Stimulated activated CD8-positive, alpha-beta memory T cell treated with anti-CD3 and anti-CD28 coated beads, Interleukin-2, amount 100 ng/mL, for 1 hour (primary cell): ENCODE measurements at regions not wholly inside any gene's neighbourhood (a gene's known extent, or its start where the extent isn't known, plus 50 kb on each side); places are given as distances from the start of the nearest gene placed in this dataset.
"Not testable (repeated sequence)": the region's sequence is repeated elsewhere in the genome, so short reads cannot be mapped to it uniquely, and the experiment has no call there.

Source experiments
- DNase-seq, 2 donors: peaks; one replicate each; pipeline ENCODE4 v3.0.0-alpha.2; 2020; ENCODE audit warnings: low read depth in 2 of 2

DNA sequence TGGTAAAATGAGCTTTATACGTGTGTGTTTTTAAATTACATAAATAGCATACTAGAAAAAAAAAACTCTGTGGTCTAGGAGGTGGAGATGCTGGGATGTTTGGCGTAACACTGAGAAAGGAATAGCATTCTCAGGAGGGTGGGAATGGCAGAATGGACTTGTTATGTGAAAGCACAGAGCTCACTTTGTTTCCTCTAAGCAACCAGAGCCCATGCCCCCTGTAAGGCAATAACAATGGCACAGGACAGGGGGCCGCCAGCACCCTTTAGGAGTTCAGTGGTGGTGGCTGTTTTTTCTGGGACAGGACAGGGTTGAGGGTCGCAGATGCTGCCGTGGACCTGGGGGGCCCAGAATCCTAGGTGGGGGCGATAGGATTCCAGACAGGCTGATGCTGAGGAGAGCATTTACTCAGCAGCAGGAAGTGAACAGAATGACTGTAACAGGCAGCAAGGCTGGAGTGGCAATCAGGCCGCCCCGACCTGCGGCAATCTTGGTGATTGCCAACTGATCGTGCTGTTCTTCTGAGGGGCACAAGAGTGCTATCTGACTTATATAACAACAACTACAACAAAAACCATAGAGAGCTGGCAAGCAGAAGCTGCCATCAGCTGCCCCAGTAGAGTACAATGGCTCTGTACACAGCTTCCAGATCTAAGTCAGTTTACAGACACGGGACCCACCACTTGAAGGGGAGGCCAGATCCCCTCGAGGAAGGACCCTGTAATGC lies 160.4 kb downstream of the UACA start:
- no peak for DNase-seq

- no peak for DNase-seq
Observed at GRCh38 chr15:70602281-70602680, 161.1 kb downstream of the UACA start.

GRCh38 chr15:70597945-70598344 lies 165.4 kb downstream of the UACA start:
- no peak for DNase-seq

DNA sequence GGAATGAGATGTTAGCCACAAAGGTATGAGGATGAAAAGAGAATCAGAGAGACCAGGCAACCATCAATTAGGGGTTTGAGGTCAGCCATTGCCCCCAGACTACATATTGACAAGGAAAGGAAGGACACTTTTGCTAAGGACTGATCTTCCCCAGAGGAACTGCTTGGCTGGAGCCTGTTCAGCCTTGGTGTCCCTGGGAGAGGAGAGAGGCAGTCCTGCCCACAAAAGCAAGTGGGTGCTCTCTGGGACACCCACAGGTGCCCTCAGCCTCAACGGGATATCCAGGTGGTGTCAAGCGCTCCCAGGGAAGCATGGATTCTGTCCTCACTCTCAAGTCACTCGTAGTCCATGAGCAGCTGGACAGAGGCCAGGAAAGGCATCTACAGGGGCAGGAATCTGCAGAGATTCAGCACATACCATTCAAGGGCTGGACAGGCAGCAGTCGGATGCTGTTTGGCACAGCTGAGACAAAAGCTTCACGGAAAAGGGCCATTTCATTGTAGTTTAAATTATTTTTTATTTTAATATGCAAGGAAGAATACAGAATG lies 166.2 kb downstream of the UACA start:
- no peak for DNase-seq

- DNase-seq: no peak
Observed at GRCh38 chr15:70596354-70597055, 166.9 kb downstream of the UACA start.

DNA sequence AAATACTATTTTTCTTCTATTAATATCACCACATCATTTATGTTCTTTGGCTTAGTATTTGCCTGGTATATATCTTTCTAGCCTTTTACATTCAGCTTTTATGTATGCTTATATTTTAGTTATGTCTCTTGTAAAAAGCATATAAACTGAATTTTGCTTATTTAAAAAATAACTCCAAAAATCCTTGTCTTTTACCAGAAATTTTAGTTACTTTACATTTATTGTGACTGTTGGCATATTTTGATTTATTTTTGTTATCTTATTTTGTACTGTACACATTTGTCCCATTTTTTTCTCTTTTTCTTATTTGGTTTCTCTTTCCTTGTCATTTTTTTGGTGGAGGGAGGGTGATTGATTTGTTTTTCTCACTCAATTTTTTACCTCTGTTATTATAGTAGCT lies 169.6 kb downstream of the UACA start:
- no peak for DNase-seq

- DNase-seq: no peak
Observed at GRCh38 chr15:70589728-70590127, 173.6 kb downstream of the UACA start.

DNA sequence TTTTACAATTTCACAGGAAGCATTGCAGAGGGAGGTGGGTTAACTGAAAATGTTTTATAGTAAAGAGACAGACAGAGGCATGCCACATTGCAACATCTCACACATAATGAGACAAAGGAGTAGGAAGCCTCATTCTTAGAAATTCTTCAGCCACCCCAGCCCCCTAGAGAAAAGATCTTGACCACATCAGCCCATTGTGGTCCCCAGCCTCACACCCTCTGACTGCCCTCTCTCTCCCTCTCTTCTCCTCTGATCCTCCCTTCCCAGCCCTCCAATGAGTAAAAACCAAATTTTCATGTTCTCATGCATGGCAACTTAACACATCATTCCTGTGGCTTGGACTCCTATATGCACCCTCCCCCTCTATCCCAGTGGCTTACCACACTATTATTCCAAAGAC lies 174.1 kb downstream of the UACA start:
- no peak for DNase-seq

- no peak for DNase-seq
Observed at GRCh38 chr15:70588613-70589012, 174.7 kb downstream of the UACA start.

- DNase-seq: no peak
Observed at GRCh38 chr15:70587896-70588567, 175.3 kb downstream of the UACA start.

DNA sequence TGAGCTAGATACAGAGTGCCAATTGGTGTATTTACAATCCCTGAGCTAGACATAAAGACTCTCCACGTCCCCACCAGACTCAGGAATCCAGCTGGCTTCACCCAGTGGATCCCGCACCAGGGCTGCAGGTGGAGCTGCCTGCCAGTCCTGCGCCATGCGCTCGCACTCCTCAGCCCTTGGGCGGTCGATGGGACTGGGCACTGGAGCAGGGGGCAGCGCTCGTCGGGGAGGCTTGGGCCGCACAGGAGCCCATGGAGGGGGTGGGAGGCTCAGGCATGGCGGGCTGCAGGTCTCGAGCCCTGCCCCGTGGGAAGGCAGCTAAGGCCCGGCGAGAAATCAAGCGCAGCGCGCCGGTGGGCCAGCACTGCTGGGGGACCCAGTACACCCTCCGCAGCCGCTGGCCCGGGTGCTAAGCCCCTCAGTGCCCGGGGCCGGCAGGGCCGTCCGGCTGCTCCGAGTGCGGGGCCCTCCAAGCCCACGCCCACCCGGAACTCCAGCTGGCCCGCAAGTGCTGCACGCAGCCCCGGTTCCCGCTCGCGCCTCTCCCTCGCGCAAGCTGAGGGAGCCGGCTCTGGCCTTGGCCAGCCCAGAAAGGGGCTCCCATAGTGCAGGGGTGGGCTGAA lies 176.2 kb downstream of the UACA start:
- DNase-seq: not testable (repeated sequence)

- no peak for DNase-seq
Observed at GRCh38 chr15:70586241-70586640, 177.1 kb downstream of the UACA start.

DNA sequence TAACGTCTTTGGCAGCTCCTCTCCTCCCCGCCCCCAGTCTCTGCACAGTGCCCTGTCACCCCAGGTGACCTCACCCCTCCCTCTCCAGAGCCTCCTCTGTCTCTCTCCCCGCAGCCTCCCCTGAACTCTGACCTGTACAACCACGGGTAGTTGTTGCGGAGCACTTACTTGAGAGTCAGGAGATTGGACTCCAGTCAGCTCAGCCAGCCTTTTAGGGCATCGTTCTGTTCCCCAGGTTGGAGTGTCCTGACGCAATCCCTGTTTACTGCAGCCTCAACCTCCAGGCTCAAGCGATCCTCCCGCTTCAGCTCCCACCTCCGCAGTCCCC lies 177.7 kb downstream of the UACA start:
- DNase-seq: no peak

DNA sequence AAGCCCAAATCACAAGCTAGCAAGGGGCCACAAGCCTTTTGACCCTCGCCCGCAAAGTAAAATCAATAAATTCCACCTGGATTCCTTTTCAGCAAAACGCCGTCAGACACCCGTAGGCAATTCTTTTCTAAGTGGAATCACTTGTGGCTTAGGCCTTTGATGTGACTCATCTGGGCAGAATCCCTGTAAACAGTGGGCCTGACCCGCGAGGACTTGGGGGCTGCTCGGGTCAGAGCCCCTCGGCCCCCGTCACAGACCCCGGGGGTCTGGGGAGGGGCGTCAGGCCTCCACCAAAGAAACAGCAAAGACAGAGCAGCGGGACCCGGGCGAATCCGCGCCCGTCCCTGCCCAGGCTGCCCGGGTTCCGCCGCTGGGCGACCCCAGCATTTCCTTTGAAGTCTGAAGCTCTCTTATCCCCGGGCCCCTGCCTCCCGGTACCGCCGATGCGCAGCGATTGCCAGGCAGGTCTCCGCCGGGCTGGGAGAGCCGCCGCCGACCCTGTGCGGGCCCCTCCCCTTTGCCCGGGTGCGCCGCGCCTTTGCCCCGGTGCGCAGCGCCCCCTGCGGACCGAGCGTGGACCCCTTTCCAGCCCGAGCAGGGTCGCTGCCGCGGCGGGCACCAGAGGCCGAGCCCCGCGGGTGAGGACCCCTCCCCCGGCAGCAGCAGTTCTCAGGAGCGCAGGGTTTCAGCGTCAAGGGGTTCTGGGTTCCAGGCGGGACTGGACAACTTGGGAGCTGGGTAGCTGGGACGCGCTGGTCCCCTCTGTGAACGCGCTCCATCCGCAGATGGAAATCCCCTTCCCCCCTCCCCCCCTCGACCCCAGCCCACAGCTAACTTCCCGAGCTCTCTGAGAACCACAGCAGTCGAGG lies 178.3 kb downstream of the UACA start:
- DNase-seq: peak; percentile 13 to 16

- no peak for DNase-seq
Observed at GRCh38 chr15:70584441-70584837, 178.9 kb downstream of the UACA start.

GRCh38 chr15:70583006-70583405 lies 180.4 kb downstream of the UACA start:
- DNase-seq: no peak

- no peak for DNase-seq
Observed at GRCh38 chr15:70582143-70582945, 181.0 kb downstream of the UACA start.

GRCh38 chr15:70580958-70581357 lies 182.4 kb downstream of the UACA start:
- DNase-seq: no peak

DNA sequence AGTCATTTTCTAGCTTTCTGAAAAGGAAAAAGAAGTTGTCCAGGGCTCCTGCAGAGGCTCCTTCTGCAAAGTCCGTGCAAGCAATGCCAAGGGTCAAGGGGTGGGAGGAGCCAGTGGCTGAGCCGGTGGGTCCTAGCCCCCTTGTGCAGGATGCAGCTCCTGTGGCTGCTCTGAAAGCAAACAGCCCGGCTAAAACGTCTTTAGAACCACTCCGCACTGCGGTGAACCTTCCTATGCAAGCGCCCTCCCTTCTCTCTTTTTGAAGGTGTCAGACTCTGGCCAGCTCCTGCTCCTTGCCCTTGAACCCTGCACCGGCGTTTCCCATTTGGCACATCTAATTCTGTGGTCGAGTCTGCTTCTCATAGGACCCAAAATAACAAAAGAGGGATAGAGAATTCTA lies 183.1 kb downstream of the UACA start:
- DNase-seq: no peak

- no peak for DNase-seq
Observed at GRCh38 chr15:70579766-70580165, 183.6 kb downstream of the UACA start.

DNA sequence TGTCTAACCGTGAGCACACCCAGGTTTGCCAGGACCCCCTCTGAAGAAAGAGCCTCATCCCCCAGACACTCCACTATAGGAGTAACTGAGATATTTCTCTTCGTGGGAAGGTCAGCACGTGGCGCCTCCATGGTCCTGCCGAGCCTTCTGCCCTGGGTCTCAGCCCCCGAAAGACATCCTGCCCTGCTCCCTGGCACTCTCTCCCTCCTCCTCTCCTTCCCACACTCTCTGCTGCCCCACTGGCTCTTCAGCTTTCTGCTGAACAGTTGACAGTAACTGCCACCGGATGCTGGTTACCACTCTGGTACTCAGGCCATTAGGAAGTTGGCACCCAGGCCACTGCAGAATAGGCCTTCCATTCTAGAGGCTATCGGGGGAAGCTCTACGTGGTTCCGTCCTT lies 185.2 kb downstream of the UACA start:
- no peak for DNase-seq
